WTC11 (cell line): ENCODE measurements at regions not wholly inside any gene's neighbourhood (a gene's known extent, or its start where the extent isn't known, plus 50 kb on each side); places are given as distances from the start of the nearest gene placed in this dataset.

Experiments
- ATAC-seq: fragments of 200-7000 bp; cut with Tn5 transposase; 2 replicates; pipeline ENCODE4 v1.10.0; 2021; ENCODE audit warnings: mild to moderate bottlenecking, moderate library complexity
- CTCF ChIA-PET: fragments of 300-600 bp; sonication (Branson Sonifier 250); formaldehyde crosslinking; loops from one replicate; lab custom pipeline; 2021; ENCODE audit warnings: antibody characterized with exemption; lab: Charles Lee
- POLR2A ChIA-PET: fragments of 350-600 bp; sonication (Branson Sonifier 250); formaldehyde crosslinking; loops from one replicate; lab custom pipeline; 2021; ENCODE audit warnings: antibody characterized with exemption; lab: Charles Lee
- DNase-seq: peaks from one replicate; pipeline ENCODE4 v3.0.0; 2021; ENCODE audit warnings: low spot score
- H3K27ac Mint-ChIP-seq: 2 replicates; pipeline ENCODE4 v1.8.0; 2021; ENCODE audit warnings: mixed read lengths
- H3K27me3 Mint-ChIP-seq: 2 replicates; pipeline ENCODE4 v1.8.0; 2021; ENCODE audit warnings: low read depth, mild to moderate bottlenecking, moderate library complexity, mixed read lengths
- H3K36me3 Mint-ChIP-seq: 2 replicates; pipeline ENCODE4 v1.8.0; 2021; ENCODE audit warnings: mixed read lengths
- H3K4me1 Mint-ChIP-seq: 2 replicates; pipeline ENCODE4 v1.8.0; 2022; ENCODE audit warnings: mixed read lengths
- H3K4me3 Mint-ChIP-seq: 2 replicates; pipeline ENCODE4 v1.8.0; 2021; ENCODE audit warnings: mild to moderate bottlenecking, moderate library complexity, mixed read lengths
- H3K9me3 Mint-ChIP-seq: 2 replicates; pipeline ENCODE4 v1.8.0; 2021; ENCODE audit warnings: mixed read lengths
- ELF4 ChIP-seq: sonication (generic); formaldehyde crosslinking; IDR thresholded peaks from 2 replicates; pipeline ENCODE4 v1.8.1; 2022; ENCODE audit warnings: low read depth, mild to moderate bottlenecking, moderate library complexity, missing genetic modification reagents
- EMX1 ChIP-seq: fragments of 250-450 bp; sonication (Bioruptor Pico); IDR thresholded peaks from 2 replicates; pipeline ENCODE4 v1.8.0; 2021; ENCODE audit warnings: mild to moderate bottlenecking
- GABPB1 ChIP-seq: sonication (generic); formaldehyde crosslinking; IDR thresholded peaks from 2 replicates; pipeline ENCODE4 v1.8.1; 2023; ENCODE audit warnings: mild to moderate bottlenecking, missing genetic modification reagents
- HMGA2 ChIP-seq: fragments of 250-450 bp; sonication (Bioruptor Pico); IDR thresholded peaks from 2 replicates; pipeline ENCODE4 v1.4.0; 2021; ENCODE audit warnings: mild to moderate bottlenecking, moderate library complexity
- NR2C2 ChIP-seq: sonication (generic); formaldehyde crosslinking; IDR thresholded peaks from 2 replicates; pipeline ENCODE4 v1.8.0; 2022; ENCODE audit warnings: mild to moderate bottlenecking, missing genetic modification reagents
- NR3C1 ChIP-seq: sonication (generic); formaldehyde crosslinking; conservative IDR thresholded peaks from 2 replicates; pipeline ENCODE4 v1.8.1; 2023; ENCODE audit warnings: low read depth, mild to moderate bottlenecking, missing genetic modification reagents
- OVOL2 ChIP-seq: fragments of 250-450 bp; sonication (Bioruptor Pico); IDR thresholded peaks from 2 replicates; pipeline ENCODE4 v1.9.0; 2021; ENCODE audit warnings: mild to moderate bottlenecking, borderline replicate concordance
- RORB ChIP-seq: fragments of 250-450 bp; sonication (Bioruptor Pico); IDR thresholded peaks from 2 replicates; pipeline ENCODE4 v1.9.0; 2021; ENCODE audit warnings: mild to moderate bottlenecking
- SMAD3 ChIP-seq: sonication (generic); formaldehyde crosslinking; IDR thresholded peaks from 2 replicates; pipeline ENCODE4 v1.8.0; 2022; ENCODE audit warnings: missing genetic modification reagents, mild to moderate bottlenecking, borderline replicate concordance
- SMAD4 ChIP-seq: sonication (generic); formaldehyde crosslinking; IDR thresholded peaks from 2 replicates; pipeline ENCODE4 v1.8.0; 2022; ENCODE audit warnings: mild to moderate bottlenecking, missing genetic modification reagents
- SOX15 ChIP-seq: fragments of 250-450 bp; sonication (Bioruptor Pico); IDR thresholded peaks from 2 replicates; pipeline ENCODE4 v1.9.0; 2021; ENCODE audit warnings: mild to moderate bottlenecking
- ZNF416 ChIP-seq: fragments of 250-450 bp; sonication (Bioruptor Pico); IDR thresholded peaks from 2 replicates; pipeline ENCODE4 v1.9.0; 2021; ENCODE audit warnings: mild to moderate bottlenecking, inconsistent platforms
- ZNF423 ChIP-seq: fragments of 250-450 bp; sonication (Bioruptor Pico); IDR thresholded peaks from 2 replicates; pipeline ENCODE4 v2.1.2; 2022; ENCODE audit warnings: mild to moderate bottlenecking, moderate library complexity
- TF ChIP-seq, protein P1 (sequence below): sonication (generic); formaldehyde crosslinking; IDR thresholded peaks from 2 replicates; pipeline ENCODE4 v1.8.1; 2022; ENCODE audit warnings: mild to moderate bottlenecking, missing genetic modification reagents, moderate library complexity, borderline replicate concordance
- TF ChIP-seq, protein P2 (sequence below): sonication (generic); formaldehyde crosslinking; IDR thresholded peaks from 2 replicates; pipeline ENCODE4 v1.8.1; 2022; ENCODE audit warnings: low read depth, mild to moderate bottlenecking, moderate library complexity, missing genetic modification reagents, borderline replicate concordance
- TF ChIP-seq, protein P3 (sequence below): sonication (generic); formaldehyde crosslinking; conservative IDR thresholded peaks from 2 replicates; pipeline ENCODE4 v1.8.1; 2023; ENCODE audit warnings: mild to moderate bottlenecking, low read depth, missing genetic modification reagents, moderate library complexity
- TF ChIP-seq, protein P4 (sequence below): fragments of 250-450 bp; sonication (Bioruptor Pico); IDR thresholded peaks from 2 replicates; pipeline ENCODE4 v1.9.0; 2021; ENCODE audit warnings: mild to moderate bottlenecking
- TF ChIP-seq, protein P5 (sequence below): sonication (generic); formaldehyde crosslinking; IDR thresholded peaks from 2 replicates; pipeline ENCODE4 v1.8.1; 2023; ENCODE audit warnings: mild to moderate bottlenecking, missing genetic modification reagents, moderate library complexity
- TF ChIP-seq, protein P6 (sequence below): sonication (generic); formaldehyde crosslinking; IDR thresholded peaks from 2 replicates; pipeline ENCODE4 v1.8.0; 2022; ENCODE audit warnings: mild to moderate bottlenecking, missing genetic modification reagents
- TF ChIP-seq, protein P7 (sequence below): fragments of 200-600 bp; IDR thresholded peaks from 2 replicates; pipeline ENCODE4 v1.8.0; 2022; ENCODE audit warnings: antibody characterized with exemption

DNA sequence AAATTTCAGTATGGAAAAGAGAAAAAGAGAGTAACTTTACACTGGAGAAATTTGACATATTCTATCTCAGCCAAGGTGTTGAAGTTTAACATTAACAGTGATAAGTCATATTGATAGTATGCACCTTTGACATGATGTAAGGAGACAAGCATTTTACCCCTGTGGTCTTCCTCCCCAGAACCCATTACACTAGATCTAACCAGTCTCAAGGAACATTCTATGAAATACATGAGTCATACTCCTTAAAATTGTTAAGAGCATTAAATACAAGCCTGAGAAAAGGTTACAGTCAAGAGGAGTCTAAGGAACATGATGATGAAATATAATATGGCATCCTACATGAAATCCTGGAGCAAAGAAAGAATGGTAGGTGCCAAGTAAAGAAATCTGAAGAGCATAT lies 1151.3 kb upstream of the IGFBP7 start:
- no peak overlapping the region for H3K27ac Mint-ChIP-seq
- no peaks in the 10 kb centered on the region for H3K4me1 Mint-ChIP-seq
- ChIA-PET POLR2A (no interaction called here), CTCF (no interaction called here)
- ATAC-seq = no peak
- H3K27me3 Mint-ChIP-seq = no peaks in the 10 kb centered on the region
- H3K36me3 Mint-ChIP-seq = no peaks in the 10 kb centered on the region; the same call in 1 of the 2 replicates
- H3K4me3 Mint-ChIP-seq = no peak overlapping the region
- TF ChIP-seq HMGA2 (CRISPR knock-in tag) (no peak), NR2C2 (no peak), OVOL2 (no peak), ZNF423 (no peak), NR3C1 (CRISPR knock-in tag) (no peak), SMAD3 (CRISPR knock-in tag) (no peak), GABPB1 (CRISPR knock-in tag) (no peak), SMAD4 (CRISPR knock-in tag) (no peak), SOX15 (CRISPR knock-in tag) (no peak), ZNF416 (CRISPR knock-in tag) (no peak), EMX1 (CRISPR knock-in tag) (no peak), ELF4 (no peak), RORB (CRISPR knock-in tag) (no peak)
- TF ChIP-seq, protein P1, sequence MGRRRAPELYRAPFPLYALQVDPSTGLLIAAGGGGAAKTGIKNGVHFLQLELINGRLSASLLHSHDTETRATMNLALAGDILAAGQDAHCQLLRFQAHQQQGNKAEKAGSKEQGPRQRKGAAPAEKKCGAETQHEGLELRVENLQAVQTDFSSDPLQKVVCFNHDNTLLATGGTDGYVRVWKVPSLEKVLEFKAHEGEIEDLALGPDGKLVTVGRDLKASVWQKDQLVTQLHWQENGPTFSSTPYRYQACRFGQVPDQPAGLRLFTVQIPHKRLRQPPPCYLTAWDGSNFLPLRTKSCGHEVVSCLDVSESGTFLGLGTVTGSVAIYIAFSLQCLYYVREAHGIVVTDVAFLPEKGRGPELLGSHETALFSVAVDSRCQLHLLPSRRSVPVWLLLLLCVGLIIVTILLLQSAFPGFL (CRISPR knock-in tag) = no peak
- TF ChIP-seq, protein P2, sequence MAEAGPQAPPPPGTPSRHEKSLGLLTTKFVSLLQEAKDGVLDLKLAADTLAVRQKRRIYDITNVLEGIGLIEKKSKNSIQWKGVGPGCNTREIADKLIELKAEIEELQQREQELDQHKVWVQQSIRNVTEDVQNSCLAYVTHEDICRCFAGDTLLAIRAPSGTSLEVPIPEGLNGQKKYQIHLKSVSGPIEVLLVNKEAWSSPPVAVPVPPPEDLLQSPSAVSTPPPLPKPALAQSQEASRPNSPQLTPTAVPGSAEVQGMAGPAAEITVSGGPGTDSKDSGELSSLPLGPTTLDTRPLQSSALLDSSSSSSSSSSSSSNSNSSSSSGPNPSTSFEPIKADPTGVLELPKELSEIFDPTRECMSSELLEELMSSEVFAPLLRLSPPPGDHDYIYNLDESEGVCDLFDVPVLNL = no peak
- TF ChIP-seq, protein P3, sequence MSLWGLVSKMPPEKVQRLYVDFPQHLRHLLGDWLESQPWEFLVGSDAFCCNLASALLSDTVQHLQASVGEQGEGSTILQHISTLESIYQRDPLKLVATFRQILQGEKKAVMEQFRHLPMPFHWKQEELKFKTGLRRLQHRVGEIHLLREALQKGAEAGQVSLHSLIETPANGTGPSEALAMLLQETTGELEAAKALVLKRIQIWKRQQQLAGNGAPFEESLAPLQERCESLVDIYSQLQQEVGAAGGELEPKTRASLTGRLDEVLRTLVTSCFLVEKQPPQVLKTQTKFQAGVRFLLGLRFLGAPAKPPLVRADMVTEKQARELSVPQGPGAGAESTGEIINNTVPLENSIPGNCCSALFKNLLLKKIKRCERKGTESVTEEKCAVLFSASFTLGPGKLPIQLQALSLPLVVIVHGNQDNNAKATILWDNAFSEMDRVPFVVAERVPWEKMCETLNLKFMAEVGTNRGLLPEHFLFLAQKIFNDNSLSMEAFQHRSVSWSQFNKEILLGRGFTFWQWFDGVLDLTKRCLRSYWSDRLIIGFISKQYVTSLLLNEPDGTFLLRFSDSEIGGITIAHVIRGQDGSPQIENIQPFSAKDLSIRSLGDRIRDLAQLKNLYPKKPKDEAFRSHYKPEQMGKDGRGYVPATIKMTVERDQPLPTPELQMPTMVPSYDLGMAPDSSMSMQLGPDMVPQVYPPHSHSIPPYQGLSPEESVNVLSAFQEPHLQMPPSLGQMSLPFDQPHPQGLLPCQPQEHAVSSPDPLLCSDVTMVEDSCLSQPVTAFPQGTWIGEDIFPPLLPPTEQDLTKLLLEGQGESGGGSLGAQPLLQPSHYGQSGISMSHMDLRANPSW = no peak
- TF ChIP-seq, protein P4, sequence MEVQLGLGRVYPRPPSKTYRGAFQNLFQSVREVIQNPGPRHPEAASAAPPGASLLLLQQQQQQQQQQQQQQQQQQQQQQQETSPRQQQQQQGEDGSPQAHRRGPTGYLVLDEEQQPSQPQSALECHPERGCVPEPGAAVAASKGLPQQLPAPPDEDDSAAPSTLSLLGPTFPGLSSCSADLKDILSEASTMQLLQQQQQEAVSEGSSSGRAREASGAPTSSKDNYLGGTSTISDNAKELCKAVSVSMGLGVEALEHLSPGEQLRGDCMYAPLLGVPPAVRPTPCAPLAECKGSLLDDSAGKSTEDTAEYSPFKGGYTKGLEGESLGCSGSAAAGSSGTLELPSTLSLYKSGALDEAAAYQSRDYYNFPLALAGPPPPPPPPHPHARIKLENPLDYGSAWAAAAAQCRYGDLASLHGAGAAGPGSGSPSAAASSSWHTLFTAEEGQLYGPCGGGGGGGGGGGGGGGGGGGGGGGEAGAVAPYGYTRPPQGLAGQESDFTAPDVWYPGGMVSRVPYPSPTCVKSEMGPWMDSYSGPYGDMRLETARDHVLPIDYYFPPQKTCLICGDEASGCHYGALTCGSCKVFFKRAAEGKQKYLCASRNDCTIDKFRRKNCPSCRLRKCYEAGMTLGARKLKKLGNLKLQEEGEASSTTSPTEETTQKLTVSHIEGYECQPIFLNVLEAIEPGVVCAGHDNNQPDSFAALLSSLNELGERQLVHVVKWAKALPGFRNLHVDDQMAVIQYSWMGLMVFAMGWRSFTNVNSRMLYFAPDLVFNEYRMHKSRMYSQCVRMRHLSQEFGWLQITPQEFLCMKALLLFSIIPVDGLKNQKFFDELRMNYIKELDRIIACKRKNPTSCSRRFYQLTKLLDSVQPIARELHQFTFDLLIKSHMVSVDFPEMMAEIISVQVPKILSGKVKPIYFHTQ (CRISPR knock-in tag) = no peak
- TF ChIP-seq, protein P5, sequence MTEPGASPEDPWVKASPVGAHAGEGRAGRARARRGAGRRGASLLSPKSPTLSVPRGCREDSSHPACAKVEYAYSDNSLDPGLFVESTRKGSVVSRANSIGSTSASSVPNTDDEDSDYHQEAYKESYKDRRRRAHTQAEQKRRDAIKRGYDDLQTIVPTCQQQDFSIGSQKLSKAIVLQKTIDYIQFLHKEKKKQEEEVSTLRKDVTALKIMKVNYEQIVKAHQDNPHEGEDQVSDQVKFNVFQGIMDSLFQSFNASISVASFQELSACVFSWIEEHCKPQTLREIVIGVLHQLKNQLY (CRISPR knock-in tag) = no peak
- TF ChIP-seq, protein P6, sequence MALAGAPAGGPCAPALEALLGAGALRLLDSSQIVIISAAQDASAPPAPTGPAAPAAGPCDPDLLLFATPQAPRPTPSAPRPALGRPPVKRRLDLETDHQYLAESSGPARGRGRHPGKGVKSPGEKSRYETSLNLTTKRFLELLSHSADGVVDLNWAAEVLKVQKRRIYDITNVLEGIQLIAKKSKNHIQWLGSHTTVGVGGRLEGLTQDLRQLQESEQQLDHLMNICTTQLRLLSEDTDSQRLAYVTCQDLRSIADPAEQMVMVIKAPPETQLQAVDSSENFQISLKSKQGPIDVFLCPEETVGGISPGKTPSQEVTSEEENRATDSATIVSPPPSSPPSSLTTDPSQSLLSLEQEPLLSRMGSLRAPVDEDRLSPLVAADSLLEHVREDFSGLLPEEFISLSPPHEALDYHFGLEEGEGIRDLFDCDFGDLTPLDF (CRISPR knock-in tag) = no peak
- TF ChIP-seq, protein P7, sequence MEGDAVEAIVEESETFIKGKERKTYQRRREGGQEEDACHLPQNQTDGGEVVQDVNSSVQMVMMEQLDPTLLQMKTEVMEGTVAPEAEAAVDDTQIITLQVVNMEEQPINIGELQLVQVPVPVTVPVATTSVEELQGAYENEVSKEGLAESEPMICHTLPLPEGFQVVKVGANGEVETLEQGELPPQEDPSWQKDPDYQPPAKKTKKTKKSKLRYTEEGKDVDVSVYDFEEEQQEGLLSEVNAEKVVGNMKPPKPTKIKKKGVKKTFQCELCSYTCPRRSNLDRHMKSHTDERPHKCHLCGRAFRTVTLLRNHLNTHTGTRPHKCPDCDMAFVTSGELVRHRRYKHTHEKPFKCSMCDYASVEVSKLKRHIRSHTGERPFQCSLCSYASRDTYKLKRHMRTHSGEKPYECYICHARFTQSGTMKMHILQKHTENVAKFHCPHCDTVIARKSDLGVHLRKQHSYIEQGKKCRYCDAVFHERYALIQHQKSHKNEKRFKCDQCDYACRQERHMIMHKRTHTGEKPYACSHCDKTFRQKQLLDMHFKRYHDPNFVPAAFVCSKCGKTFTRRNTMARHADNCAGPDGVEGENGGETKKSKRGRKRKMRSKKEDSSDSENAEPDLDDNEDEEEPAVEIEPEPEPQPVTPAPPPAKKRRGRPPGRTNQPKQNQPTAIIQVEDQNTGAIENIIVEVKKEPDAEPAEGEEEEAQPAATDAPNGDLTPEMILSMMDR = no peak
- peaks cover 7% of the 10 kb centered on the region for H3K9me3 Mint-ChIP-seq
- DNase-seq = no peak
